VCaP (cell line): ENCODE measurements at regions not wholly inside any gene's neighbourhood (a gene's known extent, or its start where the extent isn't known, plus 50 kb on each side); places are given as distances from the start of the nearest gene placed in this dataset.

ENCODE experiments used
- H3K27ac ChIP-seq: fragments of 450-650 bp; 2 replicates; pipeline ENCODE4 v1.5.1; 2017
- CTCF ChIP-seq: fragments of 450-650 bp; conservative IDR thresholded peaks from 2 replicates; pipeline ENCODE4 v1.5.1; 2017; ENCODE audit warnings: mild to moderate bottlenecking, moderate library complexity

- TF ChIP-seq CTCF: no peak
Observed at GRCh38 chr2:136582628-136583205, 182.6 kb upstream of the THSD7B start.

GRCh38 chr2:136572335-136572734 lies 193.0 kb upstream of the THSD7B start:
- TF ChIP-seq CTCF: no peak

More at GRCh38 chr2:136582628-136583205, 182.6 kb upstream of the THSD7B start:
- no peak overlapping the region for H3K27ac ChIP-seq

GRCh38 chr2:136557203-136557602 lies 208.1 kb upstream of the THSD7B start:
- no peak overlapping the region for H3K27ac ChIP-seq
- TF ChIP-seq CTCF: no peak

More at GRCh38 chr2:136572335-136572734, 193.0 kb upstream of the THSD7B start:
- no peak overlapping the region for H3K27ac ChIP-seq

GRCh38 chr2:136550181-136550580 lies 215.2 kb upstream of the THSD7B start:
- H3K27ac ChIP-seq: no peak overlapping the region
- TF ChIP-seq CTCF: no peak

- no peak overlapping the region for H3K27ac ChIP-seq
Observed at GRCh38 chr2:136539355-136539754, 226.0 kb upstream of the THSD7B start.

GRCh38 chr2:136538489-136538888 lies 226.9 kb upstream of the THSD7B start:
- no peak overlapping the region for H3K27ac ChIP-seq
- no peak for TF ChIP-seq CTCF

More at GRCh38 chr2:136539355-136539754, 226.0 kb upstream of the THSD7B start:
- TF ChIP-seq CTCF: no peak

GRCh38 chr2:136534811-136535210 lies 230.5 kb upstream of the THSD7B start:
- no peak overlapping the region for H3K27ac ChIP-seq
- no peak for TF ChIP-seq CTCF
